Glutamatergic neuron (in vitro differentiated cells): ENCODE measurements at regions not wholly inside any gene's neighbourhood (a gene's known extent, or its start where the extent isn't known, plus 50 kb on each side); places are given as distances from the start of the nearest gene placed in this dataset.

Experiments
- DNase-seq: peaks from one replicate; pipeline ENCODE4 v3.0.0; 2022
- H3K27ac Mint-ChIP-seq: one replicate; pipeline ENCODE4 v1.8.0; 2020; ENCODE audit warnings: mild to moderate bottlenecking, mixed read lengths, inconsistent platforms; ENCODE audit not compliant: unreplicated experiment
- H3K27me3 Mint-ChIP-seq: one replicate; pipeline ENCODE4 v1.8.0; 2020; ENCODE audit warnings: mild to moderate bottlenecking, moderate library complexity, mixed read lengths, inconsistent platforms; ENCODE audit not compliant: unreplicated experiment
- H3K36me3 Mint-ChIP-seq: one replicate; pipeline ENCODE4 v1.8.0; 2020; ENCODE audit warnings: mild to moderate bottlenecking, mixed read lengths, inconsistent platforms; ENCODE audit not compliant: unreplicated experiment
- H3K4me1 Mint-ChIP-seq: one replicate; pipeline ENCODE4 v1.8.0; 2020; ENCODE audit warnings: mild to moderate bottlenecking, low read depth, mixed read lengths, inconsistent platforms; ENCODE audit not compliant: unreplicated experiment
- H3K4me3 Mint-ChIP-seq: one replicate; pipeline ENCODE4 v1.8.0; 2020; ENCODE audit warnings: mild to moderate bottlenecking, mixed read lengths, inconsistent platforms; ENCODE audit not compliant: unreplicated experiment
- H3K9me3 Mint-ChIP-seq: one replicate; pipeline ENCODE4 v1.8.0; 2020; ENCODE audit warnings: mild to moderate bottlenecking, moderate library complexity, mixed read lengths, inconsistent platforms; ENCODE audit not compliant: unreplicated experiment
- TF ChIP-seq, protein P1 (sequence below): fragments of 200-600 bp; sonication (generic); IDR thresholded peaks from one replicate; pipeline ENCODE4 v1.5.0; 2021; ENCODE audit not compliant: partially characterized antibody, unreplicated experiment

DNA sequence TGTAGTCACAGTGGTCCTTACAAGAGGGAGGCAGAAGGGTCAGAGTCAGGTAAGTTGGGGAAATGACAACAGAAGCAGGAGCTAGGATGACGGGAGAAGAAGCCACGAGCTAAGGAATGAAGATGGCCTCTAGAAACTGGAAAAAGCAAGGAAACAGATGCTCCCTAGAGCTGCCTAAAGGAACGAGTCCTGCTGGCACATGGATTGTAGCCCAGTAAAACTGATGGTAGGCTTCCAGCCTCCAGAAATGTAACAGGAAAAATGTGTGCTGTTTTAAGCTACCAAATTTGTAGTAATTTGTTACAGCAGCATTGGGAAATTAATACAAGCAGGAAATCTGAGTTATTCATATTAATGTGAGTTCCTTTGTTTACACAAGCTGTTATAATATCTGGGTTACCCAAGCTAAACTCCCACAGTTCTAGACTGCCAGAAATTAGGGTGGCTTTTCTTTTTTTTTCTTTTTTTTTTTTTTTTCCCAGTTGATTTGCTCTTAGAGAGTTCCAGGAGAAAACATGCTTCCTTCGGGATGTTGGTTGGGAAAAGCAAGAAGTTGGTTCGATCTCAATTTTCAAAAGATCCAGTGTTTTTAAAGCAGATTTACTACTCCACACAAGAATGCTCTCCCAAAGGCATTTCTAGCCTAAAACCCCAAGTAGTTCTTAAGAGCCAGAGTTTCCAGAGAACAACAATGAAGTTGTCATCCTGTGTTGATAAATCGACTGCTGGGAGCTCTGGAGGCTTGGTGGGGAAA is 400.0 kb upstream of the SLC24A2 start:
- Mint-ChIP-seq H3K27ac (no peak overlapping the region), H3K36me3 (peaks cover 4% of the 10 kb centered on the region), H3K4me3 (no peak overlapping the region), H3K9me3 (peaks cover 6% of the 10 kb centered on the region), H3K4me1 (no peaks in the 10 kb centered on the region), H3K27me3 (peaks cover 5% of the 10 kb centered on the region)
- TF ChIP-seq, protein P1, sequence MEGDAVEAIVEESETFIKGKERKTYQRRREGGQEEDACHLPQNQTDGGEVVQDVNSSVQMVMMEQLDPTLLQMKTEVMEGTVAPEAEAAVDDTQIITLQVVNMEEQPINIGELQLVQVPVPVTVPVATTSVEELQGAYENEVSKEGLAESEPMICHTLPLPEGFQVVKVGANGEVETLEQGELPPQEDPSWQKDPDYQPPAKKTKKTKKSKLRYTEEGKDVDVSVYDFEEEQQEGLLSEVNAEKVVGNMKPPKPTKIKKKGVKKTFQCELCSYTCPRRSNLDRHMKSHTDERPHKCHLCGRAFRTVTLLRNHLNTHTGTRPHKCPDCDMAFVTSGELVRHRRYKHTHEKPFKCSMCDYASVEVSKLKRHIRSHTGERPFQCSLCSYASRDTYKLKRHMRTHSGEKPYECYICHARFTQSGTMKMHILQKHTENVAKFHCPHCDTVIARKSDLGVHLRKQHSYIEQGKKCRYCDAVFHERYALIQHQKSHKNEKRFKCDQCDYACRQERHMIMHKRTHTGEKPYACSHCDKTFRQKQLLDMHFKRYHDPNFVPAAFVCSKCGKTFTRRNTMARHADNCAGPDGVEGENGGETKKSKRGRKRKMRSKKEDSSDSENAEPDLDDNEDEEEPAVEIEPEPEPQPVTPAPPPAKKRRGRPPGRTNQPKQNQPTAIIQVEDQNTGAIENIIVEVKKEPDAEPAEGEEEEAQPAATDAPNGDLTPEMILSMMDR: no peak
- DNase-seq: no peak

DNA sequence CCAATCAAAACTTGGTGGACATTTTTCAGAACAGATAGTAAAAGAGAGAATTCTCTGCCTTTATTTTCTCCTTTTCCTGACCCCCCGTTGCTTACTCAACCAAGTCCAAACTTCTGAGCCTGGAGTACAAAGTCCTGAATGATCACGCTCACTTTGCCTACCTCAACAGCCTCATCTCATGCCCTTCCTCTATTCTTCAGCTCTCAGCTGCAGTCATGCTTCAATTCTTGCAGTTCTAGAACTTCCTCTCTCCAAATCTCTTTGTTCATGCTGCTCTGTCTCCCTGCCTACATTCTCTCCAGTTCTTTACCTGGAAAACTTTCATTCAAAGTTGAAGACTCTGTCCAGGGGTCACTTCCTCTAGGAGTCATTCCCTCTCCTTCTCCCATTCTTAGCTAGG is 398.5 kb upstream of the SLC24A2 start:
- no peaks in the 10 kb centered on the region for H3K4me1 Mint-ChIP-seq
- DNase-seq: no peak
- H3K27ac Mint-ChIP-seq: no peak overlapping the region
- H3K36me3 Mint-ChIP-seq: peaks cover 4% of the 10 kb centered on the region
- TF ChIP-seq, protein P1: no peak
- H3K27me3 Mint-ChIP-seq: peaks cover 6% of the 10 kb centered on the region
- H3K9me3 Mint-ChIP-seq: peaks cover 6% of the 10 kb centered on the region
- no peak overlapping the region for H3K4me3 Mint-ChIP-seq

DNA sequence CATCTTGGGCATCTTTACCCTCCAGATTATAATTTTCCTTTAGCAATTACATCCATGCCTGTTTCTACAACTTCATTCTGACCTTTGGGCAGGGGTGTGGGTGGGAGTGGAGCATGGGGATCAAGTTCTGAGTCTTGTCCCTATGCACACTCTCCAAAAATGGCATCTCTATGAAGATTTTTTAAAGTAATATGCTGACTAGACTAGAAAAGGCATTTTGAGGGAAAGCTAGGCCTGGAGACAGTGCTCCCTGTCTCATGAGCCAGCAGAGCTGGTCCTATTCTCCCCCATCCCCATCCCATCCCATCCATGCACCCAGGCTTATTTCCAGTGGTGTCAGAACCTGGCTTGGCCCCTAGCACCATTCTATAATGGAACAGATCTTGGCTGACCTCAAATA is 398.0 kb upstream of the SLC24A2 start:
- TF ChIP-seq, protein P1: no peak
- no peak for DNase-seq
- Mint-ChIP-seq H3K4me3 (no peak overlapping the region), H3K27me3 (peaks cover 4% of the 10 kb centered on the region), H3K27ac (no peak overlapping the region), H3K4me1 (no peaks in the 10 kb centered on the region), H3K9me3 (peaks cover 6% of the 10 kb centered on the region), H3K36me3 (peaks cover 4% of the 10 kb centered on the region)

DNA sequence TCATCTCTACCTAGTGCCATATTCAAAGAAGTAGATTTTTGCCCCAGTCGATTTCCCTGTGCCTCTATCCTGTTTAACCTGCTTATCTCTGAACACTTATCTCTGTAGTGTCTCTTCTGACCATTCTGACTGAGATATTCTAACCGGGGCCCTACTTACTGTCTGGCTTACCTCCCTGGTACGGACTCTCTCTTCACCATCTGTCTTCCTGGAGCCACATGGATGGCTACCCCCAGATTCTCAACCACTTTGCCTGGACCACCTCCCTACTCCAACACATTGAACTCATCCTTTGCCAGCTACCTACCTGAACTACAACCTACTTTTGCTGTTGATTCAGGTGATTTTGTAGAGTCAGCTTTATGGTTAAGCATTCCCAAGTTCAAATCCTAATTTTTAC is 397.4 kb upstream of the SLC24A2 start:
- Mint-ChIP-seq H3K27ac (no peak overlapping the region), H3K27me3 (peaks cover 4% of the 10 kb centered on the region), H3K4me1 (no peaks in the 10 kb centered on the region), H3K4me3 (no peak overlapping the region), H3K9me3 (peaks cover 6% of the 10 kb centered on the region), H3K36me3 (peaks cover 4% of the 10 kb centered on the region)
- TF ChIP-seq, protein P1: no peak
- no peak for DNase-seq

DNA sequence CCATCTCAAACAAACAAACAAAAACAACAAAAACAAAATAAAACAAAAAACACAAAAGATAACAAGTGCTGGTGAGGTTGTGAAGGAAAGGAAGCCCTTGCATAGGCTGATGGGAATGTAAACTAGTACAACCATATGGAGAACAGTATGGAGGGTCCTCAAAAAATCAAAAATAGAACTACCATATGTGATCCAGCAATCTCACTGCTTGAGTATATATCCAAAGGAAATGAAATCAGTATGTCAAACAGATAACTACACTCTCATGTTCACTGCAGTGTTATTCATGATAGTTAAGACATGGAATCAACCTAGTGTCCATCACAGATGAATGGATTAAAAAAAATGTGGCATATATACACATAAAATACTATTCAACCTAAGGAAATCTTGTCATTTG is 395.7 kb upstream of the SLC24A2 start:
- no peak overlapping the region for H3K27ac Mint-ChIP-seq
- peaks cover 6% of the 10 kb centered on the region for H3K9me3 Mint-ChIP-seq
- peaks cover 4% of the 10 kb centered on the region for H3K27me3 Mint-ChIP-seq
- TF ChIP-seq, protein P1: no peak
- no peak overlapping the region for H3K4me3 Mint-ChIP-seq
- no peak for DNase-seq
- peaks cover 4% of the 10 kb centered on the region for H3K36me3 Mint-ChIP-seq
- H3K4me1 Mint-ChIP-seq: peaks cover 2% of the 10 kb centered on the region
